ENCODE measurements at regions not wholly inside any gene's neighbourhood (a gene's known extent, or its start where the extent isn't known, plus 50 kb on each side); places are given as distances from the start of the nearest gene placed in this dataset.
"Not testable (repeated sequence)": the region's sequence is repeated elsewhere in the genome, so short reads cannot be mapped to it uniquely, and the experiment has no call there.

- no peak for DNase-seq (ENCODE audit: low read depth, low spot score)
- ChIA-PET POLR2A (no interaction called here), CTCF (no interaction called here)
- no peak for TF ChIP-seq CTCF (IDR thresholded peaks at IDR 0.05; ENCODE audit: low read depth, low read length)
- Histone ChIP-seq H3K9me3 (ENCODE audit: control insufficient read depth, insufficient read depth, low read length) (peaks cover 12% of the 10 kb centered on the region), H3K27me3 (ENCODE audit: control insufficient read depth, insufficient read depth, low read length) (no peaks in the 10 kb centered on the region), H3K4me3 (ENCODE audit: low read depth, low read length) (no peak overlapping the region), H3K27ac (ENCODE audit: low read depth, low read length) (no peak overlapping the region)
These were observed 100.5 kb upstream of the AADAT start for GRCh38 chr4:170190265-170190664.

- ChIA-PET POLR2A (no interaction called here), CTCF (no interaction called here)
- no peak for DNase-seq (ENCODE audit: low read depth, low spot score)
- TF ChIP-seq CTCF (IDR thresholded peaks at IDR 0.05; ENCODE audit: low read depth, low read length) = no peak
- Histone ChIP-seq H3K4me3 (ENCODE audit: low read depth, low read length) (no peak overlapping the region), H3K27ac (ENCODE audit: low read depth, low read length) (no peak overlapping the region), H3K9me3 (ENCODE audit: control insufficient read depth, insufficient read depth, low read length) (peaks cover 9% of the 10 kb centered on the region; the same call in 1 of the 2 replicates), H3K27me3 (ENCODE audit: control insufficient read depth, insufficient read depth, low read length) (no peaks in the 10 kb centered on the region)
These were observed 81.1 kb upstream of the AADAT start for GRCh38 chr4:170170861-170171260.

GRCh38 chr4:170169699-170170098 lies 79.9 kb upstream of the AADAT start:
- Histone ChIP-seq H3K4me3 (ENCODE audit: low read depth, low read length) (no peak overlapping the region), H3K27ac (ENCODE audit: low read depth, low read length) (no peak overlapping the region), H3K27me3 (ENCODE audit: control insufficient read depth, insufficient read depth, low read length) (no peaks in the 10 kb centered on the region), H3K9me3 (ENCODE audit: control insufficient read depth, insufficient read depth, low read length) (peaks cover 10% of the 10 kb centered on the region; the same call in 1 of the 2 replicates)
- DNase-seq (ENCODE audit: low read depth, low spot score) = no peak
- ChIA-PET CTCF (no interaction called here), POLR2A (no interaction called here)
- TF ChIP-seq CTCF (IDR thresholded peaks at IDR 0.05; ENCODE audit: low read depth, low read length) = no peak

GRCh38 chr4:170167678-170168077 lies 77.9 kb upstream of the AADAT start:
- ChIA-PET POLR2A (no interaction called here), CTCF (no interaction called here)
- TF ChIP-seq CTCF (IDR thresholded peaks at IDR 0.05; ENCODE audit: low read depth, low read length) = no peak
- no peaks in the 10 kb centered on the region for H3K27me3 ChIP-seq (ENCODE audit: control insufficient read depth, insufficient read depth, low read length)
- H3K27ac ChIP-seq (ENCODE audit: low read depth, low read length) = no peak overlapping the region
- peaks cover 16% of the 10 kb centered on the region; the same call in 1 of the 2 replicates for H3K9me3 ChIP-seq (ENCODE audit: control insufficient read depth, insufficient read depth, low read length)
- DNase-seq (ENCODE audit: low read depth, low spot score) = no peak
- H3K4me3 ChIP-seq (ENCODE audit: low read depth, low read length) = no peak overlapping the region

DNA sequence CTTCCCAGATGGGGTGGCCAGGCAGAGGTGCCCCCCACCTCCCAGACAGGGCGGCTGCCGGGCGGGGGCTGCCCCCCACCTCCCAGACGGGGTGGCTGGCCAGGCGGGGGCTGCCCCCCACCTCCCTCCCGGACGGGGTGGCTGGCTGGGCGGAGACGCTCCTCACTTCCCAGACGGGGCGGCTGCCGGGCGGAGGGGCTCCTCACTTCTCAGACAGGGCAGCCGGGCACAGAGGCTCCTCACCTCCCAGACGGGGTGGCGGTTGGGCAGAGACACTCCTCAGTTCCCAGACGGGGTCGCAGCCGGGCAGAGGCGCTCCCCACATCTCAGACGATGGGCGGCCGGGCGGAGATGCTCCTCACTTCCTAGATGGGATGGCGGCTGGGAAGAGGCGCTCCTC lies 76.4 kb upstream of the AADAT start:
- H3K9me3 ChIP-seq (ENCODE audit: control insufficient read depth, insufficient read depth, low read length) = peaks cover 16% of the 10 kb centered on the region; the same call in 1 of the 2 replicates
- H3K27ac ChIP-seq (ENCODE audit: low read depth, low read length); H3K4me3 ChIP-seq (ENCODE audit: low read depth, low read length); POLR2A ChIA-PET; CTCF ChIA-PET; H3K27me3 ChIP-seq (ENCODE audit: control insufficient read depth, insufficient read depth, low read length); DNase-seq (ENCODE audit: low read depth, low spot score): not testable (repeated sequence)

DNA sequence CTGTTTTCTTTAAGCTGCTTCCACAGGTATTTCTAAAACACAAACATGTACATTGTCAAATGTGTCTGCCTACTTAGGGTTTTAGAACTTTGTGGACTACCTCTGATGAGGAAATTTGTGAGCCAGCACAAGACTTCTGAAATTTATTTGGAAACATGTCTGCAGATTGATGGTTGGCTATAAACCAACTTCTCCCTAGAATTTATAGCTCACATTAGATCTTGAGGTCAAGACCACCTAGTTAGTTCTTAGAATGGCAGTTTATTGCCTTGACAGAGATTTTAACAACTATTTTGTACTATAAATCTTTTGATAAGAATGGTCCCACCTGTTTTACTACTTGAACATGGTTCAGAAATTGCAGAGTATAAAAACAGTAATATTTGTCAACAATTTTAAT lies 72.7 kb upstream of the AADAT start:
- peaks cover 12% of the 10 kb centered on the region; the same call in 1 of the 2 replicates for H3K9me3 ChIP-seq (ENCODE audit: control insufficient read depth, insufficient read depth, low read length)
- no peak overlapping the region for H3K4me3 ChIP-seq (ENCODE audit: low read depth, low read length)
- no peak for TF ChIP-seq CTCF (IDR thresholded peaks at IDR 0.05; ENCODE audit: low read depth, low read length)
- ChIA-PET CTCF (no interaction called here), POLR2A (no interaction called here)
- no peak for DNase-seq (ENCODE audit: low read depth, low spot score)
- H3K27ac ChIP-seq (ENCODE audit: low read depth, low read length) = no peak overlapping the region
- no peaks in the 10 kb centered on the region for H3K27me3 ChIP-seq (ENCODE audit: control insufficient read depth, insufficient read depth, low read length)
